Neural progenitor cell (in vitro differentiated cells): ENCODE measurements at regions not wholly inside any gene's neighbourhood (a gene's known extent, or its start where the extent isn't known, plus 50 kb on each side); places are given as distances from the start of the nearest gene placed in this dataset.

ENCODE experiments used
- DNase-seq: peaks from one replicate; pipeline ENCODE4 v3.0.0-alpha.2; 2016; ENCODE audit warnings: low spot score
- H2AFZ ChIP-seq: fragments of 200-600 bp; sonication (generic); replicated peaks from 2 replicates; pipeline ENCODE4 v1.6.1; 2016; ENCODE audit warnings: antibody characterized with exemption
- H3F3A ChIP-seq: fragments of 200-600 bp; sonication (generic); 2 replicates; pipeline ENCODE4 v1.6.1; 2016; ENCODE audit warnings: antibody characterized with exemption, low read depth
- H3K27ac ChIP-seq: fragments of 200-600 bp; sonication (generic); 2 replicates; pipeline ENCODE4 v1.5.1; 2016; ENCODE audit warnings: mild to moderate bottlenecking
- H3K27me3 ChIP-seq: fragments of 200-600 bp; sonication (generic); 2 replicates; pipeline ENCODE4 v1.6.1; 2016; ENCODE audit warnings: mild to moderate bottlenecking, moderate library complexity
- H3K36me3 ChIP-seq: fragments of 200-600 bp; sonication (generic); 2 replicates; pipeline ENCODE4 v1.5.1; 2016
- H3K4me1 ChIP-seq: fragments of 200-600 bp; sonication (generic); 2 replicates; pipeline ENCODE4 v1.6.1; 2016; ENCODE audit warnings: mixed run types
- H3K4me2 ChIP-seq: fragments of 200-600 bp; sonication (generic); 2 replicates; pipeline ENCODE4 v1.6.1; 2016
- H3K4me3 ChIP-seq: fragments of 200-600 bp; sonication (generic); 2 replicates; pipeline ENCODE4 v1.5.1; 2016
- H3K79me2 ChIP-seq: fragments of 200-600 bp; sonication (generic); 2 replicates; pipeline ENCODE4 v1.6.1; 2016; ENCODE audit warnings: low read depth
- H3K9ac ChIP-seq: fragments of 200-600 bp; sonication (generic); 2 replicates; pipeline ENCODE4 v1.6.1; 2016
- H3K9me3 ChIP-seq: fragments of 200-600 bp; sonication (generic); 2 replicates; pipeline ENCODE4 v1.5.1; 2016; ENCODE audit warnings: low read depth
- H4K20me1 ChIP-seq: fragments of 200-600 bp; sonication (generic); 2 replicates; pipeline ENCODE4 v1.6.1; 2016; ENCODE audit warnings: low read depth
- H3K27ac Mint-ChIP-seq: 3 replicates; pipeline ENCODE4 v1.8.0; 2021; ENCODE audit warnings: mixed read lengths
- H3K27me3 Mint-ChIP-seq: 2 replicates; pipeline ENCODE4 v1.8.0; 2022; ENCODE audit warnings: low read depth, mild to moderate bottlenecking, inconsistent platforms, moderate library complexity, mixed read lengths; ENCODE audit not compliant: insufficient read depth
- H3K36me3 Mint-ChIP-seq: 3 replicates; pipeline ENCODE4 v1.8.0; 2021; ENCODE audit warnings: mixed read lengths
- H3K4me1 Mint-ChIP-seq: 3 replicates; pipeline ENCODE4 v1.8.0; 2021; ENCODE audit warnings: mixed read lengths
- H3K4me3 Mint-ChIP-seq: 3 replicates; pipeline ENCODE4 v1.8.0; 2021; ENCODE audit warnings: mild to moderate bottlenecking, moderate library complexity, mixed read lengths
- H3K9me3 Mint-ChIP-seq: 3 replicates; pipeline ENCODE4 v1.8.0; 2020; ENCODE audit warnings: mixed read lengths
- CTCF ChIP-seq: fragments of 200-600 bp; sonication (generic); IDR thresholded peaks from 2 replicates; pipeline ENCODE4 v1.5.1; 2017; ENCODE audit warnings: antibody characterized with exemption, mild to moderate bottlenecking
- EZH2 ChIP-seq: fragments of 200-600 bp; sonication (generic); IDR thresholded peaks from 2 replicates; pipeline ENCODE4 v1.6.1; 2017; ENCODE audit warnings: antibody characterized with exemption, mild to moderate bottlenecking, moderate library complexity
- EZH2phosphoT487 ChIP-seq: fragments of 200-600 bp; sonication (generic); IDR thresholded peaks from 2 replicates; pipeline ENCODE4 v1.6.1; 2017; ENCODE audit warnings: antibody characterized with exemption

GRCh38 chr15:93658026-93658816, 569.2 kb upstream of the RGMA start:
- no peaks in the 10 kb centered on the region for H3K27me3 ChIP-seq
- H3K27ac ChIP-seq, result no peak overlapping the region
- Mint-ChIP-seq H3K27me3 (no peaks in the 10 kb centered on the region), H3K27ac (no peak overlapping the region), H3K36me3 (peaks cover 3% of the 10 kb centered on the region), H3K4me3 (no peak overlapping the region), H3K4me1 (peaks cover 11% of the 10 kb centered on the region), H3K9me3 (no peaks in the 10 kb centered on the region)
- peaks cover 2% of the 10 kb centered on the region for H3F3A ChIP-seq
- no peak overlapping the region for H3K4me2 ChIP-seq
- no peak overlapping the region for H2AFZ ChIP-seq
- no peak overlapping the region for H3K4me3 ChIP-seq
- DNase-seq, result no peak
- no peaks in the 10 kb centered on the region for H3K9me3 ChIP-seq
- TF ChIP-seq EZH2phosphoT487, result no peak
- no peaks in the 10 kb centered on the region for H3K36me3 ChIP-seq
- H3K79me2 ChIP-seq, result no peaks in the 10 kb centered on the region
- peaks cover 10% of the 10 kb centered on the region for H3K4me1 ChIP-seq
- no peaks in the 10 kb centered on the region for H4K20me1 ChIP-seq
- H3K9ac ChIP-seq, result no peak overlapping the region

- H3K4me3 ChIP-seq, result no peak overlapping the region
- no peaks in the 10 kb centered on the region for H3F3A ChIP-seq
- H3K9me3 Mint-ChIP-seq, result no peaks in the 10 kb centered on the region
- no peak for DNase-seq
- no peak overlapping the region for H3K9ac ChIP-seq
- no peak overlapping the region for H3K27ac Mint-ChIP-seq
- no peaks in the 10 kb centered on the region for H4K20me1 ChIP-seq
- H3K4me1 ChIP-seq, result no peaks in the 10 kb centered on the region
- H3K27me3 ChIP-seq, result no peaks in the 10 kb centered on the region
- H3K36me3 ChIP-seq, result no peaks in the 10 kb centered on the region
- no peak overlapping the region for H3K4me3 Mint-ChIP-seq
- no peak overlapping the region for H3K27ac ChIP-seq
- H2AFZ ChIP-seq, result no peak overlapping the region
- TF ChIP-seq CTCF (no peak), EZH2phosphoT487 (no peak), EZH2 (no peak)
- peaks cover 3% of the 10 kb centered on the region for H3K36me3 Mint-ChIP-seq
- H3K79me2 ChIP-seq, result no peaks in the 10 kb centered on the region
- H3K9me3 ChIP-seq, result no peaks in the 10 kb centered on the region
- no peak overlapping the region for H3K4me2 ChIP-seq
- H3K27me3 Mint-ChIP-seq, result no peaks in the 10 kb centered on the region
- H3K4me1 Mint-ChIP-seq, result no peaks in the 10 kb centered on the region
Measured at GRCh38 chr15:93656041-93656440, 567.0 kb upstream of the RGMA start.

GRCh38 chr15:93649691-93650235, 560.8 kb upstream of the RGMA start:
- H3K4me3 Mint-ChIP-seq, result no peak overlapping the region
- DNase-seq, result no peak
- H3K27ac Mint-ChIP-seq, result no peak overlapping the region
- Histone ChIP-seq H3K4me1 (peaks cover 7% of the 10 kb centered on the region), H3K27me3 (no peaks in the 10 kb centered on the region), H3K79me2 (no peaks in the 10 kb centered on the region), H3F3A (no peaks in the 10 kb centered on the region), H3K27ac (no peak overlapping the region), H3K4me2 (no peak overlapping the region), H2AFZ (no peak overlapping the region), H3K36me3 (no peaks in the 10 kb centered on the region), H3K4me3 (no peak overlapping the region), H4K20me1 (no peaks in the 10 kb centered on the region), H3K9ac (no peak overlapping the region), H3K9me3 (no peaks in the 10 kb centered on the region)
- no peaks in the 10 kb centered on the region for H3K36me3 Mint-ChIP-seq
- no peaks in the 10 kb centered on the region for H3K4me1 Mint-ChIP-seq
- no peaks in the 10 kb centered on the region for H3K9me3 Mint-ChIP-seq
- peaks cover 2% of the 10 kb centered on the region for H3K27me3 Mint-ChIP-seq
- TF ChIP-seq EZH2 (no peak), CTCF (no peak), EZH2phosphoT487 (no peak)

GRCh38 chr15:93646193-93646592, 557.2 kb upstream of the RGMA start:
- no peaks in the 10 kb centered on the region for H3F3A ChIP-seq
- no peaks in the 10 kb centered on the region for H3K27me3 ChIP-seq
- no peak for DNase-seq
- Mint-ChIP-seq H3K27me3 (peaks cover 2% of the 10 kb centered on the region), H3K4me3 (no peak overlapping the region), H3K27ac (no peak overlapping the region), H3K36me3 (no peaks in the 10 kb centered on the region), H3K9me3 (no peaks in the 10 kb centered on the region), H3K4me1 (no peaks in the 10 kb centered on the region)
- H3K36me3 ChIP-seq, result no peaks in the 10 kb centered on the region
- TF ChIP-seq CTCF (no peak), EZH2phosphoT487 (no peak), EZH2 (no peak)
- H3K27ac ChIP-seq, result no peak overlapping the region
- H3K9me3 ChIP-seq, result no peaks in the 10 kb centered on the region
- H3K9ac ChIP-seq, result no peak overlapping the region
- H3K4me3 ChIP-seq, result no peak overlapping the region
- no peaks in the 10 kb centered on the region for H4K20me1 ChIP-seq
- no peak overlapping the region for H2AFZ ChIP-seq
- peaks cover 7% of the 10 kb centered on the region for H3K4me1 ChIP-seq
- no peaks in the 10 kb centered on the region for H3K79me2 ChIP-seq
- H3K4me2 ChIP-seq, result no peak overlapping the region
